Activated naive CD4-positive, alpha-beta T cell treated with anti-CD3 and anti-CD28 coated beads, Interleukin-2, amount 50 U/mL, for 24 hours (primary cell): ENCODE measurements at regions not wholly inside any gene's neighbourhood (a gene's known extent, or its start where the extent isn't known, plus 50 kb on each side); places are given as distances from the start of the nearest gene placed in this dataset.
"Not testable (repeated sequence)": the region's sequence is repeated elsewhere in the genome, so short reads cannot be mapped to it uniquely, and the experiment has no call there.

ENCODE experiments used
- H3K27ac Mint-ChIP-seq: one replicate; pipeline ENCODE4 v1.8.0; 2021; ENCODE audit warnings: mild to moderate bottlenecking, mixed read lengths
- H3K27me3 Mint-ChIP-seq: one replicate; pipeline ENCODE4 v1.8.0; 2021; ENCODE audit warnings: mixed read lengths
- H3K36me3 Mint-ChIP-seq: one replicate; pipeline ENCODE4 v1.8.0; 2021; ENCODE audit warnings: mixed read lengths
- H3K4me1 Mint-ChIP-seq: one replicate; pipeline ENCODE4 v1.8.0; 2021; ENCODE audit warnings: mixed read lengths
- H3K4me3 Mint-ChIP-seq: one replicate; pipeline ENCODE4 v1.8.0; 2021; ENCODE audit warnings: mild to moderate bottlenecking, mixed read lengths
- H3K9me3 Mint-ChIP-seq: one replicate; pipeline ENCODE4 v1.8.0; 2021; ENCODE audit warnings: mixed read lengths

DNA sequence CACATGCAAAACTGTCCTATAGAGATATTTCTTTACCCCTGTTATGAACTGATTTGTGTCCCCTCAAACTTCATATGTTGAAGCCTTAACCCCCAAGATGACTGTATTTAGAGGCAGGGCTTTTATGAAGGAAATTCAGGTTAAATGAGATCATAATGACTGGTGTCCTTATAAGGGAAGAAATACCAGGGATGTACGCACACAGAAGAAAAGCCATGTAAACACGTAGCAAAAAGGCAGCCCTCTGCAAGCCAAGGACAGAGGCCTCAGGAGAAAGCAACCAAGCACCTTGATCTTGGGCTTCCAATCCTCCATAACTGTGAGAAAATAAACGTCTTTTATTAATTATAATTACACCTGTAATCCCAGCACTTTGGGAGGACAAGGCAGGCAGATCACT is 101.3 kb upstream of the NDUFV2 start:
- Mint-ChIP-seq H3K27me3 (peaks cover 22% of the 10 kb centered on the region), H3K4me3 (no peak overlapping the region), H3K27ac (no peak overlapping the region), H3K4me1 (no peaks in the 10 kb centered on the region), H3K9me3 (no peaks in the 10 kb centered on the region), H3K36me3 (no peaks in the 10 kb centered on the region)

DNA sequence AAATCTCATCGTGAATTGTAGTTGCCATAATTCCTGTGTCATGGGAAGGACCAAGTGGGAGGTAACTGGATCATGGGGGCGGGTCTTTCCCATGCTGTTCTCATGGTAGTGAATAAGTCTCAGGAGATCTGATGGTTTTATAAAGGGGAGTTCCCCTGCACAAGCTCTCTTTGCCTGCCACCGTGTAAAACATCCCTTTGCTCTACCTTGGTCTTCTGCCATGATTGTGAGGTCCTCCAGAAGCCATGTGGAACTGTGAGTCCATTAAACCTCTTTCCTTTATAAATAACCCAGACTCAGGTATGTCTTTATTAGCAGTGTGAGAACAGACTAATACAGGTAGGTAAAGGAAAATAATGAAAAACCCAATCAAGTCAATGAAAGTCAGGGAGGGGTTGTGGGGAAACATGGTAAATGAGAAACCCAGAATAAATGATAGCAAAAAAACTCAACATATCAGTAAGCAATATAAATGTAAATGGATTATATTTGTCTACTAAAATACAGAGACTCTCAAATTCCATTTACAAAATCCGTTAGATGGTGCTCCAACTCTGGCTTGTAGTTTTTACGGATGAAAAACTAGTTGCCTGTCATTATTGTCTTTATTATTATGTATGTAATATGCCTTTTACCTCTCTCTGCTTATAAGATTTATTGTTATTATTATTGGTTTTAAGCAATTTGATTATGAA is 98.9 kb upstream of the NDUFV2 start:
- H3K27me3 Mint-ChIP-seq: peaks cover 17% of the 10 kb centered on the region
- no peak overlapping the region for H3K4me3 Mint-ChIP-seq
- H3K36me3 Mint-ChIP-seq: no peaks in the 10 kb centered on the region
- no peaks in the 10 kb centered on the region for H3K4me1 Mint-ChIP-seq
- H3K9me3 Mint-ChIP-seq: no peaks in the 10 kb centered on the region
- H3K27ac Mint-ChIP-seq: no peak overlapping the region

DNA sequence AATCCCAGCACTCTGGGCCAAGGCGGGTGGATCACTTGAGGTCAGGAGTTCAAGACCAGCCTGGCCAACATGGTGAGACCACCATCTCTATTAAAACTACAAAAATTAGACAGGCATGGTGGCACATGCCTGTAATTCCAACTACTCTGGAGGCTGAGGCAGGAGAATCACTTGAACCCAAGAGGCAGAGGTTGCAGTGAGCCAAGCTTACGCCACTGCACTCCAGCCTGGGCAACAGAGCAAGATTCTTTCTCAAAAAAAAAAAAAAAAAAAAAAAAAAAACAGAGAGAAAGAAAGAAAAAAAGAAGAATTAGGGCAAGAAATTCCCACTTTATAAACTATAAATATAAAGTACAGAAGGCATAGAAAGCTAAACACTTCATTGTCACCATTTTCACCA is 98.2 kb upstream of the NDUFV2 start:
- H3K9me3 Mint-ChIP-seq, H3K36me3 Mint-ChIP-seq, H3K4me3 Mint-ChIP-seq, H3K4me1 Mint-ChIP-seq, H3K27ac Mint-ChIP-seq: not testable (repeated sequence)
- peaks cover 12% of the 10 kb centered on the region for H3K27me3 Mint-ChIP-seq

DNA sequence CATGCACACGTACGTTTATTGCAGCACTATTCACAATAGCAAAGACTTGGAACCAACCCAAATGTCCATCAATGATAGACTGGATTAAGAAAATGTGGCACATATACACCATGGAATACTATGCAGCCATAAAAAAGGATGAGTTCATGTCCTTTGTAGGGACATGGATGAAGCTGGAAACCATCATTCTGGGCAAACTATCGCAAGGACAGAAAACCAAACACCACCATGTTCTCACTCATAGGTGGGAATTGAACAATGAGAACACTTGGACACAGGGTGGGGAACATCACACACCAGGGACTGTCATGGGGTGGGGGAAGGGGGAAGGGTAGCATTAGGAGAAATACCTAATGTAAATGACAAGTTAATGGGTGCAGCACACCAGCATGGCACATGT is 94.8 kb upstream of the NDUFV2 start:
- not testable (repeated sequence) for H3K36me3 Mint-ChIP-seq, H3K27ac Mint-ChIP-seq, H3K4me1 Mint-ChIP-seq, H3K27me3 Mint-ChIP-seq, H3K9me3 Mint-ChIP-seq, H3K4me3 Mint-ChIP-seq

DNA sequence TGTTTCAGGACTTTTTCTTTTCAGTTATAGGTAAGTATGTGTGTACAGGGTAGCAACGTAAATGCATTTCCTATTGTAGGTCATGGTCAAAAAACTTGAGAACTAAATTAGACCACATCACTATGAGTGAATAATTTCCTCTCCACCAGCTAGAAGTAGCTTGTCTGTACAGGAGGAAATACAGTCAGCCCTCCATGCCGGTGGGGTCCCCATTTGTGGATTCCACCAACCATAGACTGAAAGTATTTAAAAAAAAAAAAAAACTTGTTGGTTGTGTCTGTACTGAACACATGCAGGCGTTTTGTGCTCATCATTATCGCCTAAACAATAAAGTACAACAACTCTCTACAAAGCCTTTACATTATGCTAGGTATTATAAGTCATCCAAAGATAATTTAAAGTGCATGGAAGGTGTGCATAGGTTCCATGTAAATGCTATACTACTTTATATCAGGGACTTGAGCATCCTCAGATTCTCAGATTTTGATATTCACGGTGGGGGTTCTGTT is 94.2 kb upstream of the NDUFV2 start:
- no peaks in the 10 kb centered on the region for H3K36me3 Mint-ChIP-seq
- H3K27me3 Mint-ChIP-seq: peaks cover 5% of the 10 kb centered on the region
- H3K4me1 Mint-ChIP-seq: no peaks in the 10 kb centered on the region
- H3K27ac Mint-ChIP-seq: no peak overlapping the region
- H3K4me3 Mint-ChIP-seq: no peak overlapping the region
- H3K9me3 Mint-ChIP-seq: no peaks in the 10 kb centered on the region

DNA sequence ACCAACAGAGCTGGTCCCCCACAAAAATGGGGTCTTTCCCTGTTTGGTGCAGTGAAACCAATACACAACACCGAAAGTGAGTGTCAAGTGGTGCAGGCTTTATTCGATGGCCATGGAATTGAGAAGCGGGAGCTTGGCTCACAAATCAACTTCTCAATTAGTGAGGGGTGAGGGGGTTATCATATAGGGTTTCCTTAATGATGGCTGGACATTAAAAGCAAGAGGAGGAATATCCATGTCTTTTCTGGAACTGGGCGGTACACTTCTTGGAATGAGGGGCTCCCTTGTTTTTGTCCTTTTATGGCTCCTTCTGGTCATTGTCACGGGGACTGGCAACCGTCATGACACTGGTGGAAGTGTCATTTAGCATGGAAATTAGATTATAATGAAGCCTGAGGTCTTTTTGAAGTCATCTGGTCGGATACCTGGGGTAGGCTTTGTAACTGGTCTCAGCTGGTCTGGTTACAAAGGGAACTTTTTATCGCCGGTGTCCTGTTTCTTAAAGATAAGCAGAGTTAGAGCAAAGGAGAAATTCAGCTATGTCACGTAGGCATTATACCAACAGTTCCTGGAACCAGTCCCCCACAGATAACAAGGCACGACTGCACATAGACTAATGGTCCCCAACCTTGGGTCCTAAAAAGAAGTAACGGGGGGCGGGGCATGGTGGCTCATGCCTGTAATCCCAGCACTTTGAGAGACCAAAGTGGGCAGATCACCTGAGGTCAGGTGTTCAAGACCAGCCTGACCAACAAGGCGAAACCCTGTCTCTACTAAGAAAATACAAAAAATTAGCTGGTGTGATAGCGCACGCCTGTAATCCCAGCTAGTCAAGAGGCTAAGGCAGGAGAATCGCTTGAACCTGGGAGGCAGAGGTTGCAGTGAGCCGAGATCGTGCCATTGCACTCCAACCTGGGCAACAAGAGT is 93.5 kb upstream of the NDUFV2 start:
- no peak overlapping the region for H3K4me3 Mint-ChIP-seq
- H3K27me3 Mint-ChIP-seq: peaks cover 4% of the 10 kb centered on the region
- H3K27ac Mint-ChIP-seq: no peak overlapping the region
- H3K4me1 Mint-ChIP-seq: no peaks in the 10 kb centered on the region
- H3K36me3 Mint-ChIP-seq: no peaks in the 10 kb centered on the region
- no peaks in the 10 kb centered on the region for H3K9me3 Mint-ChIP-seq

DNA sequence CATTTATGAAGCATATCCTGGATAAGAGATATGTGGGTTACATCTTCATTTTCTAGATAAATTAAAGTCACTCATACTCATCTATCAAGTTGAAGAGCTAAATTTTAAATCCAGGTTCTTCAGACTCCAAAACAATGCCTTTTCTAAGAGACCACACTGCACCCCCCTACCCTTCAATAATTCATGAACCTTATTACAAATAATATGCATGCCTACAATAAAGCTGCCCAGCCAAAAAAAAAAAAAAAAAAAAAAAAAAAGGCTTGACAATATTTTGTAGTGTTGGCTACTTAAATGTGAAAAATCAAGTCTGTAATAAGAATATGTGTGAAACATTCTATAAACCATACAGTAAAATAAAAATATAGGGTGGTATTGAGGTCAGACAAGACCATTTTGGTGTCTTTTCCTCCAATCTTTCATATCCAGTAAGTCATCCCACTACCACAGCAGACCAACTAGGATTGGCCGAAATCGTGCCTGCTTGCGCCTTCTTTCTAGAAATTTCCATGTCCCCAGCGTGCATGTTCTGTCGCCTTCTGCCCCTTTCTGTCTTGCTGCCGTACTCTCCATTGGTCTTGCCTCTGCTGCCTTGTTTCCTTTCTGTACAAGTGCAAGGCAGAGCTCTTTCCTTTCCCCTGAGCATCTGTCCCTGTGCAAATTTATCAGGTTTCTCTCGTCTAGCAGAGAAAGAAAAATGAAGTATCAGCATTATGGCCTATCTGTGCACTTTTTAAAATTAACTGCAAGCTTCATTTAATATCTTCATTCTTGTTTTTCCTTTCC is 92.6 kb upstream of the NDUFV2 start:
- Mint-ChIP-seq H3K27ac (no peak overlapping the region), H3K9me3 (no peaks in the 10 kb centered on the region), H3K27me3 (peaks cover 4% of the 10 kb centered on the region), H3K4me3 (no peak overlapping the region), H3K4me1 (no peaks in the 10 kb centered on the region), H3K36me3 (no peaks in the 10 kb centered on the region)

DNA sequence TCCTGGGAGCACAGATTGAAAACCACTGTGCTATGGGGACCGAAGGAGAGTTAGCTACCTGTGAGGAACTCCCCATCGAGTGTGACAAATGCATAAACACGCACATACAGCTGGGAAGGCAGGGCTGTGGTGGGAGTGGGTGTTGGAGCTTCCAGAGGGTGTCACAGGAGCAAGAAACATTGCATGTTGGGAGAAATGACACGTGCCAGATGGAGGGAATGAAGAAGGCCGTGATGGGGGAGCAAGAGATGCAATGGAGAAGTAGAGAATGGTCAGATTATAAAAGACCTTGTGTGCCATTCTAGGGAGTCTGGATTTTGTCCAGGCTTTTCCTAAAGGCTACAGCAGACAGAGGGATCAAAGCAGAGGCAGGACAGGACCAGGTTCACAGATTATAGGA is 91.1 kb upstream of the NDUFV2 start:
- Mint-ChIP-seq H3K36me3 (no peaks in the 10 kb centered on the region), H3K4me1 (no peaks in the 10 kb centered on the region), H3K9me3 (no peaks in the 10 kb centered on the region), H3K27ac (peak overlapping the region; percentile 71), H3K4me3 (no peak overlapping the region), H3K27me3 (peaks cover 2% of the 10 kb centered on the region)

DNA sequence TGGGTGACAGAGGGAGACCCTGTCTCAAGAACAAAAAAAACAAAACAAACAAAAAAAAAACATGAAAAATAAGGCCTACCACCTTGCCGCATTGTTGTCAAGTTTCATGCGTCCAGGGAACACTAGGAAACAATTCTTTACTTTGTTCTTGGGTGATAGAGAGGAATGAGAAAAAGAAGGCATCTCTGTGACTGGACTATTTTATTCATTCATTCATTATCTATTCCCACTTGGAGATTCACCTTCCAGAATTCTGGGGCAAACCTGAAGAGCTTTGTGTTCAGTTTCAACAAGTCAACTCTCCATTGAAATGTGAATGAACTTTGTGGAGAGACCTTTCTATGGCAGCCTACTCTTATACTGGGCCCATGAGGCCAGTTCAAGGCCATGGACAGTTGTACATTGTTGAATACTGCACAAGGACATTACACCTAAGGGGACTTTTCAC is 88.5 kb upstream of the NDUFV2 start:
- H3K4me1 Mint-ChIP-seq: peaks cover 14% of the 10 kb centered on the region
- H3K36me3 Mint-ChIP-seq: no peaks in the 10 kb centered on the region
- peaks cover 4% of the 10 kb centered on the region for H3K27me3 Mint-ChIP-seq
- H3K27ac Mint-ChIP-seq: no peak overlapping the region
- H3K9me3 Mint-ChIP-seq: no peaks in the 10 kb centered on the region
- H3K4me3 Mint-ChIP-seq: no peak overlapping the region

DNA sequence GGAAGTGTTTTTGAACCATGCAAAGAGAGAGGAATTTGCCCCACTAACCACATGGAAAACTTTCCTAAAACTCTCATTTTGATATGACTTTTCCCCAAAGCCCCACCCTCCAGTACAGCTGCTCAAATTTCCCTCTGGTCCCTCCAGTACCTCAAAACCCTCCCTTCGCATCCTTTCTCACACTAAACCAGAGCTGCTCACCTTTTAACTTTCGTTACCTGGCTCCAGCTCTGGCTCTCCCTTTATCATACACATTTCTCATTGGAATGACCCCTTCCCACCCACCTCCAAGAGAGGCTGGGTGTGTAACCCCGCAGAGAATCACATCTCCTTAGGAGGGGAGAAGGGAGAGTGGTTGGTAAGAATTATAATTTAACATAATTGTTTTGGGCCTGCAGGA is 86.8 kb upstream of the NDUFV2 start:
- H3K27ac Mint-ChIP-seq: no peak overlapping the region
- H3K4me1 Mint-ChIP-seq: peaks cover 14% of the 10 kb centered on the region
- H3K27me3 Mint-ChIP-seq: peaks cover 7% of the 10 kb centered on the region
- H3K4me3 Mint-ChIP-seq: no peak overlapping the region
- H3K36me3 Mint-ChIP-seq: no peaks in the 10 kb centered on the region
- H3K9me3 Mint-ChIP-seq: no peaks in the 10 kb centered on the region

DNA sequence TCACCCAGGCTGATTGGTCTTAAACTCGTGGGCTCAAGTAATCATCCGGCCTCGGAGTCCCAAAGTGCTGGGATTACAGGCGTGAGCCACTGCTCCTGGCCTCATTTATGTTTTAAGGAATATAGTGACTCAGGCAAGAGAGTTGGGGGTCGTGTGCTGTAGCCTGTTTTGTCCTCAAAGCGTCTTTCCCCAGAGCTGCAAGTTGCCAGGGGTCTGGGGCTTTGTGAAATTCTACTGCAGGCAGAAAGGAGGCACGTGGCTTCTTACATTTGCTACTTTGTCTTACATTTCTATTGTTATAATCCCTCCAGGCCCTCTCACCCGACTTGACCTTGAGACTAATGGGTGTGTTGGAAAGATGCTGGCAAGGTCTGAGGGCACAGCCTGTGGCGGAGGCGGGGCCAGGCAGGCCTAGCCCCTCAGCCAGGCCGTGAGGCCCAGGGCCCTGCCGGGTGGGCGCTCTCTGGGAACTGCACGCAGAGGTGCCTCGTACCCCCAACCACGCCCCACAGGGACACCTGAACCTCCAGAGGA is 85.8 kb upstream of the NDUFV2 start:
- no peaks in the 10 kb centered on the region for H3K36me3 Mint-ChIP-seq
- H3K27ac Mint-ChIP-seq: no peak overlapping the region
- H3K4me1 Mint-ChIP-seq: peaks cover 14% of the 10 kb centered on the region
- peaks cover 4% of the 10 kb centered on the region for H3K27me3 Mint-ChIP-seq
- no peaks in the 10 kb centered on the region for H3K9me3 Mint-ChIP-seq
- H3K4me3 Mint-ChIP-seq: peak overlapping the region; percentile 66

DNA sequence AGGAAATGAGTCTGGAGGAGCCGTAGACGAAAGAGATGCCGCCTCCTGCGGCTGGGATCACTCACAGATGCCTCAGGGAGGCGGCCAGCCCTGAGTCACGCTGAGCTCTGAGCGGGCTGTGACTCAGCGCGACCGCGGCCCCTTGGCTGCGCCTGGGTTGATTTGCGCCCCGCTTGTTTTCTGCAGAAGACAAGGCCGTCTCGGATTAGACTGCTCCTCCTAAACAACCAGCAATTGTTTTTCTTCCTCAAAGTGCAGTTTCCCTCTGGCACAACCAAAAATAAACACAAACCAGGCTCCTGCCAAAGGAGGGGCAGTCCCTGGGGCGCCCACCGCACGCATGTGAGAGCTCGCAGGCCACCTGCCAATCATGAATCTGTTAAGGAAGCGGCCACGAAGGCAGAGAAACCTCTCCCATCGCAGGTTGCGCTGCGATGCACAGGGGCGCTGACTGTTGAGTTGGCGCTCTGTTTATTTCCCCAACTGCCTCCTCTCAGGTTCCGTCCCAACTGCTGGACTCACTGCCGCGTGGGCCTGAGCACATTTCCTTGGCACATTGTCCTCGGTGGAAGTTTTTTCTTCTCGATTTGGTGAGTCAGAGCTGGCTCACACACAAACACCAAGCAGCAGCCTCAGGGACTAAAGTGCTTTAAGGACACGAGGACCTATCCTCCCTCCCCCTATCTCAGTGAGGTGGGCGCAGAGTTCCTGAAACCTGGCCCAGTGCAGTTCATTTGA is 85.2 kb upstream of the NDUFV2 start:
- Mint-ChIP-seq H3K4me3 (peak overlapping the region; percentile 66), H3K27ac (peak overlapping the region; percentile 80), H3K27me3 (peaks cover 4% of the 10 kb centered on the region), H3K9me3 (no peaks in the 10 kb centered on the region), H3K4me1 (peaks cover 14% of the 10 kb centered on the region), H3K36me3 (no peaks in the 10 kb centered on the region)

DNA sequence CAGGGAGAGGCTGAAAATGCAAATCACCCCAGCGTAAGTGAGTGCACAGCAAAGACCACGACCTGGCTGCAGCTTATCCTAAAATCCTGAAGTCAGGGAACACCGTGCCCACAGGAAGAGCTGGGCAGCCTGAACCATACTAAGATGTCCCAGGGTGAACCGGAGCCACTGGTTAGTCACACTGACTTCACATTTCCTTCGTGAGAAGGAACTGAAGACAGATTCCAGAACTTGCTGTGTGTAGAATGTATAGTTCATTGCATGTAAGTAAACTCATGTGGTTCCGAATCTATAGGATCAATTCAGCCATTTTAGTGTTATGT is 84.6 kb upstream of the NDUFV2 start:
- Mint-ChIP-seq H3K27me3 (peaks cover 4% of the 10 kb centered on the region), H3K4me3 (peak overlapping the region; percentile 66), H3K27ac (no peak overlapping the region), H3K36me3 (no peaks in the 10 kb centered on the region), H3K4me1 (peaks cover 14% of the 10 kb centered on the region), H3K9me3 (no peaks in the 10 kb centered on the region)

DNA sequence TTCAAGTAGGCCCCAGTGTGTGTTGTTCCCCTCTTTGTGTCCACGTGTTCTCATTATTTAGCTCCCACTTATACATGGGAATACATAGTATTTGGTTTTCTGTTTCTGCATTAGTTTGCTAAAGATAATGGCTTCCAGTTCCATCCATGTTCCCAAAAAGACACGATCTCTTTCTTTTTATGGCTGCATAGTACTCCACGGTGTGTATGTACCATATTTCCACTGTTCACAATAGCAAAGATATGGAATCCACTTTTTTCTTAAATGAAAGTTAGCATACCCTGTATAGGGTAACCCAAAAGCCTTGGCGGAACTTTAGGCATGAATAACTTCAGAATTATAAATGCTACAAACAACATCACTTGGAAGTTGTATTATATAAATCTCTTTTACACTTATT is 83.4 kb upstream of the NDUFV2 start:
- Mint-ChIP-seq H3K36me3 (no peaks in the 10 kb centered on the region), H3K27ac (no peak overlapping the region), H3K4me3 (no peak overlapping the region), H3K4me1 (peaks cover 14% of the 10 kb centered on the region), H3K9me3 (no peaks in the 10 kb centered on the region), H3K27me3 (peaks cover 4% of the 10 kb centered on the region)

DNA sequence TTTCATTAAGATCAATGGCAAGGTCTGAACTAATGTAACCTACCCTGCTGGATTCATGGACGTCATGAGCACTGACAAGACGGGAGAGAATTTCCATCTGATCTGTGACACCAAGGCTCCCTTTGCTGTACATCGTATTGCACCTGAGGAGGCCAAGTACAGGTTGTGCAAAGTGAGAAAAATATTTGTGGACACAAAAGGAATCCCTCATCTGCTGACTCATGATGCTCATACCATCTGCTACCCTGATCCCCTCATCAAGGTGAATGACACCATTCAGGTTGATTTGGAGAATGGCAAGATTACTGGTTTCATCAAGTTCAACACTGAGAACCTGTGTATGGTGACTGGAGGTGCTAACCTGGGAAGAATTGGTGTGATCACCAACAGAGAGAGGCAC is 82.3 kb upstream of the NDUFV2 start:
- Mint-ChIP-seq H3K27ac (no peak overlapping the region), H3K4me3 (no peak overlapping the region), H3K36me3 (no peaks in the 10 kb centered on the region), H3K4me1 (peaks cover 14% of the 10 kb centered on the region), H3K9me3 (no peaks in the 10 kb centered on the region), H3K27me3 (peaks cover 4% of the 10 kb centered on the region)
